Kidney glomerular epithelial cell (primary cell): ENCODE measurements at regions not wholly inside any gene's neighbourhood (a gene's known extent, or its start where the extent isn't known, plus 50 kb on each side); places are given as distances from the start of the nearest gene placed in this dataset.

ENCODE experiments used
- DNase-seq: peaks from one replicate; lab custom pipeline; 2025; lab: John Stamatoyannopoulos, UW

- no peak for DNase-seq
These were observed 300.4 kb upstream of the NT5C1B start for GRCh38 chr2:18889565-18890332.

- no peak for DNase-seq
These were observed 296.1 kb upstream of the NT5C1B start for GRCh38 chr2:18885457-18885856.

- no peak for DNase-seq
These were observed 294.5 kb upstream of the NT5C1B start for GRCh38 chr2:18883616-18884456.

GRCh38 chr2:18871430-18871829 is 282.1 kb upstream of the NT5C1B start:
- DNase-seq, result no peak

GRCh38 chr2:18870307-18870706 is 280.9 kb upstream of the NT5C1B start:
- no peak for DNase-seq

GRCh38 chr2:18861951-18862350 is 272.6 kb upstream of the NT5C1B start:
- DNase-seq, result no peak

GRCh38 chr2:18860179-18860578 is 270.8 kb upstream of the NT5C1B start:
- DNase-seq, result no peak

- DNase-seq, result no peak
These were observed 267.4 kb upstream of the NT5C1B start for GRCh38 chr2:18856765-18857164.

- DNase-seq, result no peak
These were observed 265.7 kb upstream of the NT5C1B start for GRCh38 chr2:18855027-18855426.

- no peak for DNase-seq
These were observed 260.6 kb upstream of the NT5C1B start for GRCh38 chr2:18849841-18850578.

- no peak for DNase-seq
These were observed 259.3 kb upstream of the NT5C1B start for GRCh38 chr2:18848646-18849045.

- no peak for DNase-seq
These were observed 256.6 kb upstream of the NT5C1B start for GRCh38 chr2:18845854-18846445.

- DNase-seq, result no peak
These were observed 253.5 kb upstream of the NT5C1B start for GRCh38 chr2:18842836-18843235.

- no peak for DNase-seq
These were observed 252.1 kb upstream of the NT5C1B start for GRCh38 chr2:18841248-18842150.

- DNase-seq, result no peak
These were observed 247.9 kb upstream of the NT5C1B start for GRCh38 chr2:18837240-18837639.

- DNase-seq, result no peak
These were observed 247.1 kb upstream of the NT5C1B start for GRCh38 chr2:18836436-18836835.

- no peak for DNase-seq
These were observed 246.4 kb upstream of the NT5C1B start for GRCh38 chr2:18835787-18836186.

- peak; percentile 40 for DNase-seq
These were observed 245.0 kb upstream of the NT5C1B start for GRCh38 chr2:18834341-18834740.

GRCh38 chr2:18833941-18834340 is 244.6 kb upstream of the NT5C1B start:
- no peak for DNase-seq

- no peak for DNase-seq
These were observed 242.6 kb upstream of the NT5C1B start for GRCh38 chr2:18831916-18832510.

- DNase-seq, result no peak
These were observed 241.6 kb upstream of the NT5C1B start for GRCh38 chr2:18830962-18831361.
